ENCODE measurements at regions not wholly inside any gene's neighbourhood (a gene's known extent, or its start where the extent isn't known, plus 50 kb on each side); places are given as distances from the start of the nearest gene placed in this dataset.
"Not testable (repeated sequence)": the region's sequence is repeated elsewhere in the genome, so short reads cannot be mapped to it uniquely, and the experiment has no call there.

GRCh38 chr1:230509281-230509977 is 83.3 kb upstream of the PGBD5 start:
- no peak for DNase-seq

- no peak for DNase-seq
Measured at GRCh38 chr1:230507666-230508402, 81.7 kb upstream of the PGBD5 start.

GRCh38 chr1:230507236-230507635 is 81.1 kb upstream of the PGBD5 start:
- DNase-seq = no peak

GRCh38 chr1:230506451-230506850 is 80.3 kb upstream of the PGBD5 start:
- no peak for DNase-seq

GRCh38 chr1:230504310-230504709 is 78.2 kb upstream of the PGBD5 start:
- DNase-seq = no peak

GRCh38 chr1:230503726-230504125 is 77.6 kb upstream of the PGBD5 start:
- DNase-seq = no peak

GRCh38 chr1:230502996-230503395 is 76.9 kb upstream of the PGBD5 start:
- DNase-seq = no peak

GRCh38 chr1:230502306-230502705 is 76.2 kb upstream of the PGBD5 start:
- DNase-seq = no peak

- no peak for DNase-seq
Measured at GRCh38 chr1:230501849-230502248, 75.7 kb upstream of the PGBD5 start.

- DNase-seq = no peak
Measured at GRCh38 chr1:230501242-230501641, 75.1 kb upstream of the PGBD5 start.

GRCh38 chr1:230500063-230500462 is 73.9 kb upstream of the PGBD5 start:
- DNase-seq = no peak

- DNase-seq = no peak
Measured at GRCh38 chr1:230499496-230499895, 73.4 kb upstream of the PGBD5 start.

- peak; percentile 25 for DNase-seq
Measured at GRCh38 chr1:230498704-230499103, 72.6 kb upstream of the PGBD5 start.

GRCh38 chr1:230496451-230496850 is 70.3 kb upstream of the PGBD5 start:
- no peak for DNase-seq

GRCh38 chr1:230495891-230496385 is 69.8 kb upstream of the PGBD5 start:
- DNase-seq = no peak

GRCh38 chr1:230495076-230495475 is 68.9 kb upstream of the PGBD5 start:
- no peak for DNase-seq

- no peak for DNase-seq
Measured at GRCh38 chr1:230494514-230494913, 68.4 kb upstream of the PGBD5 start.

- no peak for DNase-seq
Measured at GRCh38 chr1:230494026-230494425, 67.9 kb upstream of the PGBD5 start.

- DNase-seq = no peak
Measured at GRCh38 chr1:230493264-230493663, 67.1 kb upstream of the PGBD5 start.

- DNase-seq = no peak
Measured at GRCh38 chr1:230490436-230490835, 64.3 kb upstream of the PGBD5 start.

- DNase-seq = no peak
Measured at GRCh38 chr1:230487773-230488428, 61.8 kb upstream of the PGBD5 start.

- DNase-seq = no peak
Measured at GRCh38 chr1:230476622-230477003, 50.5 kb upstream of the PGBD5 start.

GRCh38 chr1:230475856-230476621 is 49.9 kb upstream of the PGBD5 start:
- not testable (repeated sequence) for DNase-seq
